Left lobe of liver (tissue), 2 donors: ENCODE measurements at regions not wholly inside any gene's neighbourhood (a gene's known extent, or its start where the extent isn't known, plus 50 kb on each side); places are given as distances from the start of the nearest gene placed in this dataset.

Experiments used
- ATAC-seq: fragments of 200-7000 bp; cut with Tn5 transposase; one replicate; pipeline ENCODE4 v1.9.1; 2020; ENCODE audit warnings: mild to moderate bottlenecking, moderate library complexity
- DNase-seq: peaks from one replicate; pipeline ENCODE4 v3.0.0-alpha.2; 2020; ENCODE audit warnings: low spot score
- donor health status: DM: no; HTN: no; CAD: no; lungs with moderate emphysema.
- donor health status: DM: no; HTN: yes; CAD: no.

DNA sequence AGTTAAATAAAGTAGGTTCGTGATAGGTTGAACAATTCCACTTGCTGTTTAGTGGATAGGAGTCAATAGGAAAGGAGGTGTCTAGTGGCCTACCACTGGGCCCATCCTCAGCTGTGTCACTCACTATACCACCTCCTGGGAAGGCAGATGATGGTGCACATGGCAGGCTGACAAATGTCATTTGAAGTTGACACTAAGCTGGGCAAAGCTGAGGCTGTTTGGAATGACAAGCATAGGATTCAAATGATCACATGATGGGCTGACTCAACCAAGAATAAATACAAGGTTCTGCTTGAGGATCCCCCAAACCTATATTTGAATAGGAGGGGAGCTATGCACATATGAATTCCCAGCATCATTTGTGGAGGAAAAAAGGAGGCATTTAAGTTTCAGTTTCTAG, 489.8 kb downstream of the RPS24 start:
- ATAC-seq (no peak), DNase-seq (no peak)

DNA sequence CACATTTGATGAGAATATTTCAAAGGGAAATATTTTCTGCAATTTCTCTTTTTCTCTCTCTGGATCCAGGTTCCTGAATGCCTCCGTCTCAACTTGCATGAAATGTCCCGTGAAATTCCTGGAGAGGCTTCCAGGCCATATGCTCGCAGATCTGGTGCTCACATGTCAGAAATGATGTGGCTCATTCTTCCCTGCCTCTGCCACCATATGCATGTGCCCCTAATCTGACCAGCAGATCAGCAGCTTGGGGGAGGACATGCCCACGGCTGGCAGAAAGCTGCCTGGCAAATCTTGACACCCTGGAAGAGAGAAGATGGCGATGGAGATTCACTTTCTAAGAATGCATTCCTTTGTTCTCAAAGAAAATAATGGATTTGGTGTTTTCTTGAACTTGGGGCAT, 490.7 kb downstream of the RPS24 start:
- DNase-seq (no peak), ATAC-seq (no peak)

DNA sequence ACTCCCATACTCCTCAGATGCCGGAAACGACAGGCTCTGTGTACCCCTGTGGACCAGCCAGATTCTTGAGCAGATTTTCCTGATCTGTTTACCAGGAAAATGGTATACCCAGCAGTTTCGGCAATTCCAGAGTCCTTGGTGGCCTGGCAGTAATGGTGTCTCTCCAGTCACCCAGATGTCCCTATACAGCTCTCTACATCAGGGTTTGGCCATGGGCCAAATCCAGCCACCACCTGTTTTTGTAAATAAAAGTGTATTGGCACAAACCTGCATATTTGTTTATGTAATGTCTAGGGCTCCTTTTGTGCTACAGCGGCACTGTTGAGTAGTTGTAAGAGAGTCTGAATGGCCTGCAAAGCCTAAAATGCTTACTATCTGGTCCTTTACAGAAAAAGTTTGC, 491.3 kb downstream of the RPS24 start:
- ATAC-seq, result no peak
- no peak for DNase-seq

DNA sequence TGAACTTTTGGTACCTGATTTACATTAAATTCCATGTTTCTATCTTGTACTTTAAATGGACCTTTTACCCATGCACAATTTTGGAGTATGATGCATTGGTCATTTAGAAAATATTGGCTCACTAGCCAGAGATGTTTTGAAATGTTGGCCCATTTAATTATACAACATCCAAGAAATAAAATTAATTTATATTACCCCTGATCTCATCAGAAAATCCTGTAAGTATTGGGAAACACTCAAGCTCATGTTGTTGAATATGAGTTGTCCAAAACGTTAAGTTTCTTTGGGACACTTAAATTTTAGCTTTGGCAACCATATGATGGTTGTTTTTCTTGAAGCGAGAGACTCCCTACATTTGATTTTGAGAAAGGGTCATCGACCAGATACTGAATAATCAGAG, 492.7 kb downstream of the RPS24 start:
- DNase-seq (no peak), ATAC-seq (no peak)

DNA sequence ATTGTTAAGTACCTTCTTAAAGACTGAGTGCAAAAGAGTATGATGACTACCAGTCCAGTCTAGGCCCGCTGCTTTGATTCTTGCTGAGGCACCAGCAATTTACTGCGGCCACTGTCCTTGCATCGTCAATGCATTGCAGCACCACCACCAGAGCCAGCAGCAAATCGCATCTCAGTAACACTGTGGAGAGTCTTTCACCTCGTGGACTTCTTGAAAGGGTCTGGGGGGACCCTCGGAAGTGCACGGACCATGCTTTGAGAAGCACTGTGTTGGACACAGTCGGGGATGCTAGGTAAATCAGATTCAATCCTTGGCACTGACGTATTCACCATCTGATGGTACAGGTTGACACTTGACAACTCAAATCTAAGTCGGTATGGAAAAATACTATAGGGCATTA, 493.6 kb downstream of the RPS24 start:
- no peak for ATAC-seq
- no peak for DNase-seq

DNA sequence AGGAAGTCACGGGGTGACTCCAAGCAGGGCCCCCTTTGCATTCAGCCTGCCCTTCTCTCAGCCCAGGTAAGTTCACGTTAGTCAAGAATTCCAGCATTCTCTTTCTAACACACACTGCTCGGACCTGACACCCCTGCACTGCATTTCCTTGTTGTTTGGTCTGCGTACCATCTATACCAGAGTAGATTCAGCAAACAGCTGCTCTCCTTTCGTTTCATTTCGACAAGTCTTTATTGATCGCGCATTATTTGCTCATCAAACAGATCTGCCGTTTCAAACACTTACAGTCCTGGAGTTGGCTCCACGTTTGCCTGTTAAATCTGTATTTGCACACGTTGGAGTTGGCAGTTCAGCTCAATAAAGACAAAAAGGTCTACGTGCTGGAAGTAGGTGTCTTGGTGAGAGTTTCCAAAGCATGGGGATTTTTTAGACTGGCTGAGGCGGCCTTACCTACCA, 495.1 kb downstream of the RPS24 start:
- DNase-seq (peak; percentile 65), ATAC-seq (peak; percentile 92)

DNA sequence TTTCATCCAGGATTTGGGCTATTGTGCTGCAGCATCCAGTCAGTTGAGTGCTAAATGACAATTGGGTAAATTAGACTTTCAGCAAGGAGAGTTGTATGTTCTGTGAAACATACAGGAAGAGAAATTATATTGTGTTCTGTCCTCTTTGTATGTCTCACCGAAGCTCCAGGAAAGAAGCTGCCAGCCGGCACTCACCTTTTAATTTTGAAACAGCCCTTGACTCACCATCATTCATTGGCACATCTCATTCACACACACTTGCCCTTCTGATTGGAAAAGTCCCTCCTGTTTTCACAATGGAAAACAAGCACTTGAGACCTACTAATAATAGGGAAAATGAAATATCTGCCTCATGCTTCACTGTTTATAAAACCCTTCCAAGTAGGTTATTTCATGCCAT, 495.6 kb downstream of the RPS24 start:
- ATAC-seq (no peak), DNase-seq (no peak)

DNA sequence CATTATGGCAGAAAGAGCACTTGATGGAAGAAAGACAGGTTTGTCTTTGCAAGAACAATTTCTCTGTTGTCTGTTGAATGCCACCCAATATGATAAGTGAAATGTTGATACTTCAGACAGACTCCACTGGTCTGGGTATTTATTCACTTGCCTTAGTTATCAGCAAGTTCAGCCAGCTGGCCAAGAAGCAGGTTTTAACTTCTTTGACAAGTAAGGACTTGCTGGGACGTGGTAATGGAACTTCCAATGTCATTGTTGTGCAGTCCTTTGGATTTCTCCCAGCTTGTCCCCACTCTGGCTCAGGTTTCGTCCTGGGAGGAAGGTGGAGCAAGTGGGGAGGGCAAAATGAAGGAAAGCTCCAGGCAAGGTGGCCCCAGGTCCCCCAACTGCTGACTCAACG, 497.4 kb downstream of the RPS24 start:
- DNase-seq, result no peak
- no peak for ATAC-seq

DNA sequence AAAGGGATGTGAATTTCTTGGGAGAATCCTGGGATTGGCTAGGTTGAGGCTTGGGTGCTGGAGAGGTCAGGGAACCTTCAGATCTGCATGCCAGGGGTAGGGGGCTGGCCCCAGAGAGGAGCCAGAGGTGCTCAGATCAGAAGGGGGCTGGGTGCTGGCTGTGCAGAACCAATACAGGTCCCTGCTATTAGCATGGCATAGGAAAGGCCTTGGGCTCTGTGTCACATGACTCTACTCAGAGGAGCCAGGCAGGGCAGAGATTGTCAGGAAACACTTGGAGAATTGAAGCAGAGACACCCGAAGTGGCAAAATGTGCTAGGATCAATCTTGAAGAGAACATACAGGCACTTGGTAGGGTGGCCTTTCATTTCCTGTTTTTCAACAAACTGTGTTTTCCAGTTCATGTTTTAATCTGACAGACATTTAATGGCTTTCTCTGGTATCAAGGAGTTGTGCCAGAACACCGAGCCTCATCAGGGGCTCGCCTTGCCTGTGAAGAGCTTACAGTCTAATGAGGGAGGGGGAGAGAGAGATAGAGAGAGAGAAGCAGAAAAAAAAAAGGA, 498.9 kb downstream of the RPS24 start:
- ATAC-seq, result no peak

DNA sequence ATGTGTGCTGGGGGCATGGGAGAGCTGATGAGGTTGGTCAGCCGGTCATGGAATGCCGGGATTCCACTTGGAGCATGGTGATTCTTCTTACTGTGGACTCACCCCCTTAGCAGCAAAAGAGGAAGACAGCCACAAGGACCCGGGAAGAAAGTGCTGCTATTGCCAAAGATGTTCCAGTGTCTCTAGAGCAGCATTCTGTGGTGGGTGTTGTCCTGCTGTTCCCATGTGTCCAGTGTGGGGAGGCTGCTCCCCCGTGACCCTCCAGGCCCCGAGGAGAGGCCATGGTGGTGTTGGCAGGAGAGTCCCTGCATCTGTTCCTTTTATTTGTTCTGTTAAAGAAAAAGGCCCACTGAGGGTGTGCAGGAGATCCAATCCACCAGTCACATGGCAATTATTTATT, 499.4 kb downstream of the RPS24 start:
- ATAC-seq (no peak), DNase-seq (no peak)

More for the DNA sequence above, 498.9 kb downstream of the RPS24 start:
- DNase-seq, result no peak

DNA sequence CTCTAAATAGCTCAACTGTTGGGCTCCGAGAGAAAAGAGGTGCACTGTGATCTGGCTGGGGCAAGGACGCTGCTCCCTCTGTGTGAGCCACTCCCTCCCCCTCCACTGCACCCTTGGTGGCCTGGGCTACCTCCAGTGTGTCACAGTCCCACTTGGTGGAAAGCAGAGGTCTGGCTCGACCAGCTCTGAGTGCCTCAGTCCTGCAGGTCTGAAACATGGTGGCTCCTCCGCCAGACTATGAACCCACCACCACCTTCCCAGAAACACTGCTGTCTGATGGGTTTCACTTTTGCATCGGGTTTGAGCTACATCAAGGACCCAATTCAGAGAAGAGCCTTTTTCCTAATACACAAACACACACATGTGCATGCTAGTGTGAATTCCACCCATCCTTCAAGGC, 500.1 kb downstream of the RPS24 start:
- DNase-seq, result no peak
- no peak for ATAC-seq

DNA sequence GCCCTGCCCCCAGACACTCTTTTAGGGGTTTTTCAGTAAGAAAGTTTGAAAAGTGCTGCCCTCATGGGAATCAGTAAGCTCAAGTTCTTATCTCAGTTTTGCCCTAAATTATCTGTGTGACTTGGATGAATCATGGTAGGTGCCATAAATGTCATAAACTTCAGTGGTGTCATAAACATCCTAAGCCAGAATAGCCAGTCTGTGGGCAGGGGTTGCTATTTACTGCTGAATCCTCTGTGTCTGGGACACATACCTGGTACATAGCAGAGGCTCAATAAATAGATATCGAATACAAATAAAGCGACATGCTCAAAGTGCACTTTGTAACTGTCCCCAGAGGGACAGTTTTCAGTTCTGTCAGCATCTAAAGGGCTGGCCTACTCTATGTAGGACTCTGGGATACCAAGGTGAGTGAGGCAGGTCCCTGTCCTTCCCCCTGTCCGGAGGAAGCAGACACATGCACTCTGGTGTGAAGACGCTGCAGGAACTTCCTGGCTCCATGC, 502.1 kb downstream of the RPS24 start:
- no peak for DNase-seq
- no peak for ATAC-seq

DNA sequence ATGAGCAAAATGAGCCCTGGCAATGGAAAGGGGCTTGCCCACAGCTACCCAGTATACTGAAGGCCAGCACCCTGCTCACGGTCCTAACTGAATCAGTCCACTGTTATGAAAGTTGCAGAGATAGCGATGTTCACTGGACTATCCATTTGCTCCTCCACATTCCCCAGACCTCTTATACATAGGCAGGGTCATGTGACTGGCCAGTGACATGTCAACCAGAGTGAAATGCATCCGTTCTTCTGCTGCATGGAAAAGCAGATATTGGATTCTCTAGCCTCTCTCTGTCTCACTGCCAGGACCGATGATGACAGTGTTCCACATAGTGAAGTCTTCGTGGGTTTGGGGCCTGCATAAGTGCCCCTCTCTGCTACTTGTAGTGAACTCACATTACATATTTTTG, 503.4 kb downstream of the RPS24 start:
- ATAC-seq (no peak), DNase-seq (no peak)

DNA sequence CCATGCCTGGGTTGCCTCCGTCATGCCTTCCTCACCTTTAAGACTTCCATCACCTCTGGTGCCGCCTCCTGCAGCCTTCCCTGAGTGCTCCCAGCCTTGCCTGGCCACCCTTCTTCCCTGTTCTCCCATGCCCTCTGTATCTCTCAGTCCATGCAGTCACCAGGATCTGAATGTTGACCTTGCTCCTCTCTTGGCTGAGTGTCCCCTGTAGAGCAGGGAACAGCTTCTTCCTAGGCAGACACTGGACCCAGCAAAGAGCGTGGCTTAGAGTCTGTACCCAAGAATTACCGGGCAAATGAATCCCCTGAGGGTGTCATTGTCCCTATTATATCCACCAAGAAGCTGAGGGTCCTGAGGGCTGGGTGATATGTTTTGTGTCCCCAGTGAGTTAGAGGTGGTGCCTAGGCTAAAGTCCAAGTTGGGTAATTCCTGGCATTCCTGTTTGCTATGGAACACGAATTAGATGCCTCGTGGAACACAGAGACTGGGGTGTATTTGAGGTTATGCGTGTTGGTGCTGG, 505.6 kb downstream of the RPS24 start:
- ATAC-seq (peak; percentile 93), DNase-seq (peak; percentile 77)

DNA sequence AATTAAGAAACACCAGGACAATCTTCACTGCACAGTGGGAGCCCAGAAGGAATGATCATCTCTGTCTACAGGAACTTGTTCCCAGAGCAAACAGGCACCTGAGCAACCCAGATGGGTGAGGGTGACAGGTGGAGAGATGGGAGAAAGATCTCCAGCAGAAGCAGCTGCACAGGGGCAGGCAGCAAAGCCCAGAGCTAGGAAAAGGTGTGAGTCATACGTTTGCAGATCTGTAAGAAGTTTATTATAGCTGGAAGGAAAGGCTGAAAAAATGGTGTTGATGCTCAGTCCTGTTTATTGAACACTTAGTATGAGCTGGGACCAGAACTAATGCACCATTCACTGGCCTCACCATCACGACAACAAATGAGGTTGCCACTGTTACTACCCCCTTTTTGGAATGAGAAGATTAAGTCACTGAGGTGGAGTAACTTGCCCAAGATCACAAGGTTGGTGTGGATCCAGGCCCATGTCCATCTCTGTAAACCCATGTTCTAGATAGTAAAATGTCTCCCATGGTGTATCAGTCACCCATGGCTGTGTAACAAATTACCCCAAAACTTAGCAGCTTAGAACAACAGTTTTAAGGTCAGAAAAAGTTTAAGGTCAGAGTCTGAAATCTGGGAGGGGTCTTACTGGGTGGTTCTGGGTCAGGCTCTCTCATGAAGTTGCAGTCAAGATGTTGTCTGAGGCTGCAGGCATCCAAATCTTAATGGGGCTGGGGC, 506.9 kb downstream of the RPS24 start:
- DNase-seq, result peak; percentile 16
- no peak for ATAC-seq

DNA sequence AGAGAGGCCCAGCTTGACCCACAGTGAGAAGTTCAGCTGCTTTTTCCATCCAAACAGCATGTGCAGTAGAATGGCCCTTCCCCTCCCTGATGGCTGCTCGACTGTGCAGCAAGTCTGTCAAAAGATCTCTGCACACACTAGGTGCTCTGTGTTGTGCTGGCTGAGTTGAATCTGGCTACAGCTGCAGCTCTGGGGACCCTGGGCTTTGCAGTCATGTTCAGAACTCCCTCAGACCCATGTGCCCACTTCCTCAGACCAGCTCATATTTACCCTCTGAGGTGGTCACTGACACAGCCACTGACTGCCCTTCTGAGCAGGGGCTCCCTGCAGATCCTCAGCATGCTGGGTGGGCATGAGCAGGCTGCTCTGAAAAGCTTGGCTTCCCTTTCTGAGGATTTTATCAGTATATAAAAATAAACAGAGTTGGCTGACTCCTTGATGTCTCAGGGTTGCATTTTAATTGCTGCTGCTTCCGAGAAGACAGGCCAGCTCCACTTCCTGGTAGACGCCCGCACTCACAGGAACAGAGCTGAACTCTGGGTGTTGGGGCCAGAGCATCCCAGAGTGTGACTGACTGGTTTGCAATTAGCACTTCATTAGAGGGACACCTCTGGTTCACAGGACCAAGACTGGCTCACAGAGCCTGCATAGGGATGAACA, 507.9 kb downstream of the RPS24 start:
- DNase-seq, result peak; percentile 26
- no peak for ATAC-seq

DNA sequence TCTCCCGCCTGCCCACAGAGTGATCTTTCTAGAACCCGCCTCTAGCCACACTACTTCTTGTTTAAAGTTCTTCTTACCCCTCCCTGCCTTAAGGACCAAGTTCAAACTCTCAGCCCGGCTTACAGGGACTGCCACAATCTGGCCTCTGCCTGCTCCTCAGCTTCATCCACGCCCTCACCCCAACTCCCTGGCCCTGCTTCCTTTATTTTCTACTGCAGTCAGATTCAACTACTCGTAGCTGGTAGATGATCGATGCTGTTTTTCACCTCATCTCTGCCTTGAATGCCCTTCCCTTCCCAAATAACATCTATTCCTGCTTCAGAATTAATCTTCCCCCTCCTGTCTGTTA, 508.5 kb downstream of the RPS24 start:
- DNase-seq (no peak), ATAC-seq (no peak)

DNA sequence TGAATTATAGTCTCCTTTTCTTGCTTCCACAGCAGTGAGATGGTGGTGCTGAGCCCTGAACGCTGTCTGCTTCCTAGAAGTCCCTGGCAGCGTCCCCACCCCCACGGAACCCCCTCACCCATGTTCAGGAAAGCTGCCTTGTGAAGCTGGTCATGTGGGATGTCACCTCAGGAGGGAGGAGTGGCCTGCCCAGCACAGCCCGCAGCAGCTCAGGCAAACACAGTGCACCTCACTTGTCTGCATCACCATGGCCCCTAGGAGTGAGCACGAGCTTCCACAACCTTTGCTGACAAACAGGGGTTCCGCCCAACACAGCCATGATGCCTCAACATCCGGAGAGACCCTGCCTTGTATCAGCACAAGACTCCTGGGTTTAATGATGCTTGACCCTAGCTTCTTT, 508.9 kb downstream of the RPS24 start:
- ATAC-seq, result no peak

DNA sequence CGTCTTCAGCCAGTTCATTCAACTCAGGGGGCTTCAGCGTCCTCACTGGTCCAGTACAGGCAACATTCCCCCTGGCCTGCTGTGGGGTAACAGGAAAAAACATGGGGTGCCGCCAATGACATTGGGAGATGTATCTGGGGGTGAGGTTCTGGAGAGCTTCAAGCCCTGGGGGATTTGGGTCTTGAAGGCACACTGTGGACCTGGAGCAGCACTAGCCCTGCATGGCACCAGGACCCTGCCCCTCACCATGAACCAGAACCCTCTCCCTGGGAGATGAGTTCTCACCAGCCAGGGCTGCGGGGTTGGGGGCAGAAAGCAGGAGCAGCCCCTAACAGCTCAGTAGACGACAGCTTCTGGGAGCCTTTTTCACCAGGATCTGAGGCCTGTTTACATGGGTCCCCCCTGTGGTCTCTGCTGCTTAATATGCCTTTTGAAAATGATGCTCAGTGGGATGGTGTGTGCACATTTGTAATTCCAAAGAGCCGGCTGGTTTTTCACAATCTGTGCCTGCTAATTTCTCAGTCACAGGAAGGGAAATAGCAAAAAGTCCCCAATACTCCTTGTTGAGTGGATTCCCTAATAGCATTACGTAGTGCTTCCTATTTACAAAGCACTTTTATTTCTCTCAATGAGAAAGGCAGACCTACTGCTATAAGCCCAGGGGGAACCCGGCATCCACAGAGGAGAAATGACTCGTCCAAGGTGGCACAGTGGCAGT, 509.5 kb downstream of the RPS24 start:
- ATAC-seq, result no peak

More for the DNA sequence above, 508.9 kb downstream of the RPS24 start:
- DNase-seq, result no peak

DNA sequence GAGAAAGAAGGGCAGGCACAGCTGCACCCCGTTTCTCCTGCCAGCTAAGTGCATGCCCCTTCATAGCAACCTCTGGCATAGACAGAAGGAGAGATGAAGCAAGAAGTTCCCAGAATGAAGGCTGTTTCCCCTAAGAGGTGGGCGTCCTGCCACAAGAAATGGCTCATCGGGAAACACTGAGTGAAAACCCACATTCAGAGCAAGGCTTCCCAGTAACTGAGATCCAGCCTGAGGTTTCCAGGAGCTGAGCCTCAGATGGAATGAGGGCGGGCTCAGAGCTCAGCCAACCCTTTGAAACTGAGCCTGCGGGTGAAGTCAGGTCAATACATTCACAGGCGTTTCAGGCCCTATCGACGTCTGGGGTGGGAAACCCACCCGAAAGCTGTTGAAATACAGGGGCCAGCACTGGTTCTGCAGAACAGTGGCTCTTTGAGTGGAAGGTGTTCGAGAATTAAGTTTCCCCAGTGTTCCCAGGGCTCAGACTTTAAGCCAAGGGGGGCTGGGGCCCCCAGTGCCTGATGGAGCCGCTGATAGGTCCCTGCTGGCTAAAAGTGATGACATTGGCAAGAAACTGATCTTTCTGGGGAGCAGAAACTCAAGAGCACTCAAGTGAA, 510.2 kb downstream of the RPS24 start:
- DNase-seq (no peak), ATAC-seq (no peak)

More for the DNA sequence above, 509.5 kb downstream of the RPS24 start:
- no peak for DNase-seq
